ENCODE measurements at regions not wholly inside any gene's neighbourhood (a gene's known extent, or its start where the extent isn't known, plus 50 kb on each side); places are given as distances from the start of the nearest gene placed in this dataset.
"Not testable (repeated sequence)": the region's sequence is repeated elsewhere in the genome, so short reads cannot be mapped to it uniquely, and the experiment has no call there.

GRCh38 chr20:47921408-47921807, 136.1 kb upstream of the SULF2 start:
- no peak overlapping the region for H3K27ac ChIP-seq
- TF ChIP-seq ZFX (IDR thresholded peaks at IDR 0.05) = no peak
- TF ChIP-seq, protein P1, sequence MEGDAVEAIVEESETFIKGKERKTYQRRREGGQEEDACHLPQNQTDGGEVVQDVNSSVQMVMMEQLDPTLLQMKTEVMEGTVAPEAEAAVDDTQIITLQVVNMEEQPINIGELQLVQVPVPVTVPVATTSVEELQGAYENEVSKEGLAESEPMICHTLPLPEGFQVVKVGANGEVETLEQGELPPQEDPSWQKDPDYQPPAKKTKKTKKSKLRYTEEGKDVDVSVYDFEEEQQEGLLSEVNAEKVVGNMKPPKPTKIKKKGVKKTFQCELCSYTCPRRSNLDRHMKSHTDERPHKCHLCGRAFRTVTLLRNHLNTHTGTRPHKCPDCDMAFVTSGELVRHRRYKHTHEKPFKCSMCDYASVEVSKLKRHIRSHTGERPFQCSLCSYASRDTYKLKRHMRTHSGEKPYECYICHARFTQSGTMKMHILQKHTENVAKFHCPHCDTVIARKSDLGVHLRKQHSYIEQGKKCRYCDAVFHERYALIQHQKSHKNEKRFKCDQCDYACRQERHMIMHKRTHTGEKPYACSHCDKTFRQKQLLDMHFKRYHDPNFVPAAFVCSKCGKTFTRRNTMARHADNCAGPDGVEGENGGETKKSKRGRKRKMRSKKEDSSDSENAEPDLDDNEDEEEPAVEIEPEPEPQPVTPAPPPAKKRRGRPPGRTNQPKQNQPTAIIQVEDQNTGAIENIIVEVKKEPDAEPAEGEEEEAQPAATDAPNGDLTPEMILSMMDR (conservative IDR thresholded peaks at IDR 0.05) = no peak

DNA sequence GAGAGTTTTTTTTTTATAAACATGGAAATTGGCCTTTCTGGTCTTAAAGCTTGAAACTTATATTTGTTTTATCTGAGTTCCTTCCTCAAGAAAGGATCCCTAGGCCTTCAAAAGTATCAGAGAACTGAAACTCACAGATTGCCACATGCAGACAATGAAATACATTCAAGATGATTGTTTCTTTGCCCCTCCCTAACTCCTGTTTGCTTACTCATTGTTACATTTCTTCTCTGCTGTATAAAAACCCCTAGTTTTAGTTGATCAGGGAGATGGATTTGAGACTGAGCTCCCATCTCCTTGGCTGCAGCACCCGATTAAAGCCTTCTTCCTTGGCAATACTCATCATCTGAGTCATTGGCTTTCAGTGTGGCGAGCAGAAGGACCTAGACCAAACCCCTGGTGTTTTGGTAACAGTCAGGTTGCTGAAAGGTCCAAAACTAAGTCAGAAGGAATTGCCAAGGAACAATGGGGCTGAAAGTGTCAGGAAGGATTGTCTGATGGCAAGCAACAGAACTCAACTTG, 132.3 kb upstream of the SULF2 start:
- TF ChIP-seq, protein P1 (conservative IDR thresholded peaks at IDR 0.05) = no peak
- TF ChIP-seq ZFX (IDR thresholded peaks at IDR 0.05) = no peak
- H3K27ac ChIP-seq = no peak overlapping the region

- no peak overlapping the region for H3K27ac ChIP-seq
- TF ChIP-seq, protein P1 (conservative IDR thresholded peaks at IDR 0.05) = no peak
- TF ChIP-seq ZFX (IDR thresholded peaks at IDR 0.05) = no peak
Measured at GRCh38 chr20:47915495-47915894, 130.2 kb upstream of the SULF2 start.

GRCh38 chr20:47914792-47915191, 129.5 kb upstream of the SULF2 start:
- TF ChIP-seq, protein P1 (conservative IDR thresholded peaks at IDR 0.05) = no peak
- TF ChIP-seq ZFX (IDR thresholded peaks at IDR 0.05) = no peak
- no peak overlapping the region for H3K27ac ChIP-seq

GRCh38 chr20:47912786-47913501, 127.7 kb upstream of the SULF2 start:
- H3K27ac ChIP-seq = not testable (repeated sequence)

GRCh38 chr20:47912165-47912564, 126.9 kb upstream of the SULF2 start:
- H3K27ac ChIP-seq = not testable (repeated sequence)

GRCh38 chr20:47909696-47910369, 124.6 kb upstream of the SULF2 start:
- not testable (repeated sequence) for H3K27ac ChIP-seq

GRCh38 chr20:47908361-47909035, 123.2 kb upstream of the SULF2 start:
- H3K27ac ChIP-seq = not testable (repeated sequence)

DNA sequence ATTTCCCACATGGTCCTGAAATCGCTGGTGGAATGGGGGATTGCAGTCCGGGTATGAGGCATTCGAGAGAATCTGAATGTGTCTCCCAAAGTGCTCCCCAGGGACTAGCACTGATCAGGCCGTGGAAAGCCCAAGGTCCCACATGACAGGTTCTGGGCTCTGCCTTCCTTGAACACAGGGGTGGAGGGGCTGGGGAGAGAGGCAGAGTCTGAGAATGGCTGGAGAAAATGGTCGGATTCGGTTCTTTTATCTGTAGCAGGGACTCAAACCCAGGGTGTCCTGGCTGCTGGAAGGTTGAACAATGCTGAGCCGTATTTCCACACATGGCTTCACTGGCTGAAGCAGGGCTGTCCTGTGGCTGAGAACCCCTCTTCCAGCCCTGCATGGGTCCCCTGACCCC, 122.7 kb upstream of the SULF2 start:
- H3K27ac ChIP-seq = not testable (repeated sequence)

- no peak overlapping the region for H3K27ac ChIP-seq
- TF ChIP-seq ZFX (IDR thresholded peaks at IDR 0.05) = no peak
- TF ChIP-seq, protein P1 (conservative IDR thresholded peaks at IDR 0.05) = no peak
Measured at GRCh38 chr20:47907031-47907675, 121.9 kb upstream of the SULF2 start.

Data from C4-2B (cell line).